Sciatic nerve (tissue), 2 donors: ENCODE measurements at regions not wholly inside any gene's neighbourhood (a gene's known extent, or its start where the extent isn't known, plus 50 kb on each side); places are given as distances from the start of the nearest gene placed in this dataset.
"Not testable (repeated sequence)": the region's sequence is repeated elsewhere in the genome, so short reads cannot be mapped to it uniquely, and the experiment has no call there.

Source experiments
- ATAC-seq: fragments of 200-7000 bp; cut with Tn5 transposase; one replicate; pipeline ENCODE4 v1.9.1; 2020; ENCODE audit warnings: mild to moderate bottlenecking, moderate library complexity
- DNase-seq: peaks from one replicate; pipeline ENCODE4 v3.0.0-alpha.2; 2020; ENCODE audit warnings: low spot score
- intact Hi-C: fragments of 100-400 bp; cut with DNase I; formaldehyde crosslinking; loops from one replicate; pipeline ENCODE4 v1.14.2; 2022
- donor health status: DM: no; HTN: no; CAD: no.
- donor health status: DM: no; HTN: no; CAD: no.

DNA sequence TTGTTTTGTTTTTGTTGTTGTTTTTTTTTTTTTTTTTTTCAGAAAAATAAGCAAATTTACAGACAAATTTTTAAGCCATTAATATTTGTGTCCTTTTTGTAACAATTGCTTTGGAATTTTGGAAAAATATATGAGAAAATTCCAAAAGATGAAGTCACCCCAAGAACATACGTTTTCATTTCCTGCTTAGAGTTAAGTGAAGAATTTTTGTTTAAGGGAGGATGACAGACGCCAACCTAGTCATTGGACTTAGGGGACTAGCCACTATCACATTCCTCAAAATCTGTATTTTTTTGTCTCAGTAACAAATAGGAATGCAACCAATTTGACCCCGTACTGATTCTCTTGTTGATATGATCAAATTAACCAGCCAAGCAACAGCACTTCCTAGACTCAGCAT, 433.9 kb upstream of the SLC30A5 start:
- intact Hi-C loops, result no loop called here
- ATAC-seq (no peak), DNase-seq (no peak)

DNA sequence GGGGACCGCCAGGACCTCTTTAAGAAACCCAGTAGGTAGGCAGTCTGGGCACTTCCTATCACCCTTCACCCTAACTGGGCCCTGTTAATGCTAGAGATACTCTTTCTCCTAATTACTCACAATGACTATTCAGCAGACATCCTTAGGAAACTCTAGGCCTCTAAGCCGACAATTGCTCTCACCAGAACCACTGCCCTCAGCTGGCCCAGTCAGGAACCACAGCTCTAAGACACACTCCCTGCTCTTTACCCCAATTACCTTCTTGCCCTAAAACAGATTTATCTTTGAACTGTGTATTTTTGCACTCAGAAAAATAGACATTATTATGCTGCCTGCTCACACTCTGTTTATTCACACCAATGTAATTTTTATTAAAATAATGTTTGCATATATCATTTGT, 432.6 kb upstream of the SLC30A5 start:
- DNase-seq (no peak), ATAC-seq (no peak)
- intact Hi-C loops, result no loop called here

DNA sequence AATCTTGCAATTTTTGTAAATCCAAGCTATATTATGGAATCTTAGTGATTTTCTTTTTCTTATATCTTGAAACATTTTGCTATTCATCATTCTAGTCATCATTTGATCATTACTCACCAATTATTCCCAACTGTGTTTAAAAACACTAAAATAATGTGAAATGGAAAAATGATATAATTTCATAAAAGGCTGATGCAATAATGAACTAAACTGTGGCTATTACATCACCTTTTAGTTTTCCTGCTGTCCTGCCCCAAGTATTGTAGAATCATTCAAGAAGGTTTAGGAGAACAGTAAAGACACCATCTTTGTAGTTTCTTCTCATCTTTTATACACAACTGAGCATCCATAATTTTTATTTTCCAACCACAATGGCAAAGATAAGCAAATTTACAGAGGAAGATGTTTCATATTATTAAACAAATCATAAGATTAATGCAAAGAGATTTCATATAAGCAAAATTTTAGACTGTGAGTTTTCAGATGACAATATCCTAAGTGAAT, 431.0 kb upstream of the SLC30A5 start:
- intact Hi-C loops, result no loop called here
- no peak for ATAC-seq
- no peak for DNase-seq

DNA sequence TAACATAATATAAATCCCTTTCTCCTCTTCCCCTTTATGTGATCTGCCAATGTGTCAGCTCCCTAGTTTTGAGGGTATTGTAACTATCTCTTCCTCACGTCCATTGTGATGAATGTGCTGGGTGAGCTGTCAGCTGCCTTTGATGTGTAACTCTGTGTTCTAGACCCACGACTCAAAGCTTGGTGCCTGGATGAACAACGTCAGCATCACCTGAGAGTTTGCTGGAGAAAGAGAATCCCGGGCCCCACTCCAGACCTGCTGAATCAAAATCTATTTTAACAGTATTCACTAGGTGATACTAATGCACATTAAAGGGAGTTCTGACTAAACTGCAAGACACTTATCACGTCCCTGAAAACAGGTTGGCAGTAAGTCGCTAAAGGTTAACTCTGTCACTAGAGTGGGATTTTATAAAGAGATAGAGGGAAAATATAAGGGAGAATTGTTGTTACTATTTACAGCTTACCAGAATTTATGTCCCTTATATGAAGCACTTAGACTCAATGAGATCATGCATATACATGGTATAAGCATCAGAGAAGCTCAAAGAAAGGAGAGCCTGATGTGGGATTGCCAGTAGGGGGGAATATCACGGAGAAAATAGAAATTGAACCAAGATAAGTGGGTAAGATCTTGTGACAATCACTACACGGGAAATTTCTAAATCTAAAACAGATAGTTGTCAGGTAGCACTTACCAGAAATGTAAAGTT, 423.8 kb upstream of the SLC30A5 start:
- DNase-seq, result no peak
- intact Hi-C loops, result no loop called here
- no peak for ATAC-seq

DNA sequence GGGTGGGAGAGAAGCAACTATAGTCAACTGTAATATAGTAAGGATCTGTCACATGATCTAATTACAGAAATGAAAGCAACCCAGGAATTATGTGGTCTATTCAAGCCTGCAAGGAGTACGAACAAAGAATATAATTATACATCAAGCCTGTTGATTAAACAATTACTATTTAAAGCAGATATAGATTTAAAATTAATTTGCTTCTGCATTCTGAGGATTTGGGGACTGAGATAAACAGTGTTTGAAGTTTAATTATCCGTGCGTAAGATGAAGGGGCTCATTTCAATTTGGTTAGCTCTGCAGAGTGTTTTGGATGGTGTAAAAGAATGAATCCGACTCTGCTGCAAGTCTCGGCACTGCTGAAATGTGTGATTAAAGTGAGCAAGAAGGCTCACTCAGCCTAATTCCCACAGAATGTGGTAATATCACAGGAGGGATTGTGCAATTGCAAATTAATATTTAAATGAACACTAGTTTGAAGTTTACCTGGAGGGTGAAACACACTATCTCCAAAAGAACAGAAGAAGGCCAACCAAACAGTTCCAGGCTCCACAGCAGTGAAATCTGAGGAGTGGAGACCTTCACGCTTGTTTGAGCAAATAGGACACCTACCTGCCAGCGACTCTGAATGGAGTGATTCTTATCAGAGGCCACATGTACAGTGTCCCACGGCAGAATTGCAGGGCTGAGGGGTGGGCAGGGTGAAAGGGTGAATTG, 420.6 kb upstream of the SLC30A5 start:
- peak; percentile 49 for ATAC-seq
- no peak for DNase-seq
- intact Hi-C loops, result no loop called here

DNA sequence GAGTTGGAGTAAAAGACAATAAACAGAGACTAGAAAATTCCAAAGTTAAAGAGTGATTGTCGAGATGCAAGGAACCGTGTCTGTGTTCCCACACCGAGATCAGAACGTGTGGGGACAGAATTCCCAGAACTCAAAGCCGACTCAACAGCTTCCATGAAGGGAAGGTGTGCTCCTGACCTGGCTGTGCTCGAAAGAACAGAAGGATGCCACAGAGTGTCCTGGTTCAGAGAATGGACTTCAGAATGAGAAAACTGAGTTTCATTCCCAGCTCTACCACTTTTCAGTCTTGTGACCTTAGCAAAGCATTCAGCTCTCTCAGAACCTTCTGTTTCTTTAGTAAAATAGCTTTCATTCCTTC, 420.0 kb upstream of the SLC30A5 start:
- DNase-seq, result no peak
- ATAC-seq, result no peak
- intact Hi-C loops, result no loop called here

DNA sequence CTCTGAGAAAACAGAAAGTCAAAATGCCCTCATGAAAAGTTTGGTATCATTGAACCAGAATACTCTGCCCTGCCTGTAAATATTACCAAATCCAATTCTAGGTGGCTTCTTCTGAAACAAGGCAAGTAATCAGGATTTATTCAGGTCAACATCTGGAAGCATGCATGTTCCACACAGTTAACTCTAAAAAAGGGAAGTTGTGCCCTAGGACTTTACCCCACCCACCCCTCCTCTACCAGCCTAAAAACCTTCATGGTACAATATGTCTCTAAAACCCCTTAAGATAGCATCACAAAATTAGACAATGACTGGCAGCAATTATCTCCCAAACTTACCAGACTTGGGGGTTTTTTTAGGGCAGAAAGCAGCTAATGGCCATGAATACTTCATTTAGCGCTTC, 414.8 kb upstream of the SLC30A5 start:
- intact Hi-C loops, result no loop called here

DNA sequence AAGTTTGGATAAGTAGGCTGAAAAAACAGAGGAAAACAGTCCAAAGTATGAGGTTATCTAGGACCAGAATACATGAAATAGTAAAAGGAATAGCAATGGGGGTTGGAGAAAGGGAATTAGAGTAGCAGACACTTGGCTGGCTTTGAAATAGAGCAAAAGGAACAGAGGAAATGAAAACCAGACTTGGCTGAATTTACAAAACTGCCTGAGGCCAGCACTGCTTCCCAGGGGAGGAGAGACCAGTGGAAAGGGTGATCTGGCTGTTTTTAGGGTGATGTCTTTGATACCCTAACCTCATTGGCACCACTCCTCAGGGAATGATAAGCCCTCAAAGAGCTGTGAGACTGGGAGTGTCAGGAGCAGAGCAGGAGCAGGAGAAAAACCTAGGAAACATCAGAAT, 413.4 kb upstream of the SLC30A5 start:
- intact Hi-C loops, result no loop called here
- no peak for DNase-seq
- peak; percentile 78 for ATAC-seq

More for the DNA sequence above, 414.8 kb upstream of the SLC30A5 start:
- no peak for DNase-seq
- no peak for ATAC-seq

DNA sequence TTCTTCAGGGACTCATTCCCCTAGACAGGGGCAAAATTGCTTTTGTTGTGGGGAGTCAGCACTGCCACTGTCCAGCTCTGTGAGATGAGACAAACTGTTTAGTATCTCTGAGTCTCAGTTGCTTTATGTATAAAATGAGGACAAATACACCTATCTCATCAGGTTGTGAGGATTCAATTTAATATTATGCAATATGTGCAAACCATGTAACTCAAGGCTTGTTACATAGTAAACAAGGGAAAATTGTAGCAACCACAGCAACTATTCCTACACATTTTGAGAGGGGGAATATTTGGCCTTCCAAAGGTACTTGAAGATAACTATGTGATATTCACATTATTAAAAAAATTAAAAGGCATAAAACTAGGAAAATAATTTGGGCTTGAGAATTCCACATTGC, 411.9 kb upstream of the SLC30A5 start:
- intact Hi-C loops, result no loop called here
- no peak for ATAC-seq
- no peak for DNase-seq

DNA sequence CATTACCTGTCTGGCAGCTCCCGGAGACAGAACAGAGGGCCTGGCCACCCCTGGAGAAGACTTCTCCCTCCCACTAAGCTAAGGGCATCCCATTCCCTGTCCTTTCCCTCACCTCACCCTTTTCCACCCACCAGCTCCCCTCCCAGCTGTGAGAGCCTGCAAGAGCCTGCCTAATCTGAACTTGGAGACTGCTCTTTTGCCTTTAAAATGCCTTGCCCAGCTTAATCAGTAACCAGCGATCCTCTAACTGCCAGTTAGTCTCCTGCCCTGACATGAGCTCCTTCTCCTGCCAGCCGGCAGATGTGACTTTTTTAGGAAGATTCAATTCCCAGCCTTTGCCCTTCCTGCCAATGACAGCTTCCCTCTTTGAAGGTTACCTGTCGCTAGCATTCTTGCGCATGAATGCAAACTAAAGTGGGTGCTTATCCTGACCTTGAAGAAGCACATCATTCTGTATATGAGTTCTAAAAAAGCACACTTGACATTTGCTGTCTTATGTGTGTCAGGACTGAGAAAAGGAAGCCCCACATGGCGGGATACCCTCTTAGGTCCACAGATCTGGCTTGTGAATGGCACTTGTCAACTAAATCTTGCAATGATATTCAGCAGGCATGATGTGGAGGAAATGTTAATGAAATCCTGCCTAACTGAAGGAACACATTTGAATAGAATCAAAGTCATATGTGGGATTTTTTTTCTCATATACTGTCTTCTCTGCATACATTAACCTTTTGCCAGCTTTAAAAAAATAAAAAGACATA, 411.2 kb upstream of the SLC30A5 start:
- intact Hi-C loops, result no loop called here
- ATAC-seq (no peak), DNase-seq (no peak)

DNA sequence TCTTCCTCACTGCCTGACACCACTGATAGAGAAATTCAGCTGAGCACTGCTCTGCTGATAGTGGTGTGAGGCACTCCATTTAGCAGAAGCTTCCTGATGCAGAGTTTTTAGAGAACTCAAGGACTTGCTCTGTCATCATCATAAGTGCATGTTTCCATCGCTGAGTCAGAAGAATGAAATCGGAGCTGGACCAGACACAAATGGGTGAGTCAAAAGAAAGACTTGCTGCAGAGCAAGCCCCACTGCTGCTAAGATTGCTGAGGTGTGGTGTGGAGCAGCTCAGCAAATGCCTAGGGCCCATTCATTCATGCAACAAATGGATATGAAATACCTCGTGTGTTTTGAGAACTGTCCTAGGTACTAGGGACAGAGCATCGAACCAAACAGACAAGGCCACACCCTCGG, 410.2 kb upstream of the SLC30A5 start:
- intact Hi-C loops, result no loop called here
- no peak for DNase-seq
- peak; percentile 58 for ATAC-seq

DNA sequence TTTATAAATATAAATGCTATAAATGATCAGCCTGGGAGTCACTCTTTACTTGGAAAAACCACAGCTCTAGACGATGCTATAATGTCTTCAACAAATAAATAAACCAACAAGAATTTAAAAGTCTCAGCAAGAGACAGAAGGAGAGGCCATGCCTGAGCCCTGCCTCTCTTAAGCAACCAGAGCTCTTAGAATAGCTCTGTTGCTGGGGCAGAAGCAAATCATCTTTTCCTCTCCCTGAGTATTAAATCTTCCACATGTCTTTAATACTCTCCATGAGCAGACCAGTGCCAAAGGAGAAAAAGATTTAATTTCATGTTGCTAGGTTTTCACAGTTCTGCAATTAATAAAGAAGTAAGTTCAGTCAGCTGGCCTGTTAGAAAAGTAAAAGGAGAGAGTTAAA, 408.0 kb upstream of the SLC30A5 start:
- intact Hi-C loops, result no loop called here
- ATAC-seq, result peak; percentile 34

DNA sequence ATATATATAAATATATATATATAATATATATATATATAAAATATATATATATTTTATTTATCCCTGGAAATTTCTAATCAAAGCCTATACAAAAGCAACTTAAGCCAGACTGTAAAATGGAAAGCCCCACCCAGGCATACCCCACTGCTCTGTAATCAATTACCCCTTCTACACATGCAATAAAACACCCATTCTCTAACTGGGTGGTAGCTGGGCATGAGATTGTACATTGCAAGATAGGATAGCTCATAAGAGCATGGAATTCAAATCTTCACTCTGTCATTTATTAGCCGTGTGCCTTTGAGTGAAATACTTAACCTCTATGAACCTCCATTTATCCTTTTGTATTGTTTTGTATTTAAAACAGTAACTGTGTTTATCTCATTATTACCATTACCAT, 405.3 kb upstream of the SLC30A5 start:
- intact Hi-C loops, result no loop called here
- ATAC-seq (no peak), DNase-seq (no peak)

More for the DNA sequence above, 408.0 kb upstream of the SLC30A5 start:
- no peak for DNase-seq

DNA sequence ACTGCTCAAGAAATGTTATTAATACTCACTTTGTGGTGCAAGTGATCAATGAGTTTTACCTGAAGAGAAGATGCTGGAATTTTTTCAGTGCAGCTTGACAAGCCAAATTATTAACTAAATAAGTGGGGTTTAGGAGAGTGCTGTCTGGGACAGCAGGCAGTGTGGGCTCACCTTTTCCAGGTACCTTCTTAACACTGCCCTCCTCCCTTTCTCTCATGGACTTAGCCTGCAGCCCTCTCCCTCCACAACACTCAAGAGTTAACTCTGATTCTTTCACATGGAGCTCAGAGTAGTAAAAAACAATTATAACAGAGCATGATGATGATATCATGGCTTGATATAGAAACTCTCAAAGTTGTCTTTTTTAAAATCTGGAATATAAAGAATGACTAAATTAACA, 404.8 kb upstream of the SLC30A5 start:
- intact Hi-C loops, result no loop called here
- ATAC-seq (no peak), DNase-seq (no peak)

DNA sequence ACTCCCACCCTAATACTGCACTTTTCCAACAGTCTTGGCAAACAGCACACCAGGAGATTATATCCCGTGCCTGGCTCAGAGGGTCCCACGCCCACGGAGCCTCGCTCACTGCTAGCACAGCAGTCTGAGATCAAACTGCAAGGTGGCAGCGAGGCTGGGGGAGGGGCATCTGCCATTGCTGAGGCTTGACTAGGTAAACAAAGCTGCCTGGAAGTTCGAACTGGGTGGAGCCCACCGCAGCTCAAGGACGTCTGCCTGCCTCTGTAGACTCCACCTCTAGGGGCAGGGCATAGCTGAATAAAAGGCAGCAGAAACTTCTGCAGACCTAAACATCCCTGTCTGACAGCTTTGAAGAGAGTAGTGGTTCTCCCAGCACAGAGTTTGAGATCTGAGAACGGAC, 401.9 kb upstream of the SLC30A5 start:
- intact Hi-C loops, ATAC-seq, DNase-seq: not testable (repeated sequence)

DNA sequence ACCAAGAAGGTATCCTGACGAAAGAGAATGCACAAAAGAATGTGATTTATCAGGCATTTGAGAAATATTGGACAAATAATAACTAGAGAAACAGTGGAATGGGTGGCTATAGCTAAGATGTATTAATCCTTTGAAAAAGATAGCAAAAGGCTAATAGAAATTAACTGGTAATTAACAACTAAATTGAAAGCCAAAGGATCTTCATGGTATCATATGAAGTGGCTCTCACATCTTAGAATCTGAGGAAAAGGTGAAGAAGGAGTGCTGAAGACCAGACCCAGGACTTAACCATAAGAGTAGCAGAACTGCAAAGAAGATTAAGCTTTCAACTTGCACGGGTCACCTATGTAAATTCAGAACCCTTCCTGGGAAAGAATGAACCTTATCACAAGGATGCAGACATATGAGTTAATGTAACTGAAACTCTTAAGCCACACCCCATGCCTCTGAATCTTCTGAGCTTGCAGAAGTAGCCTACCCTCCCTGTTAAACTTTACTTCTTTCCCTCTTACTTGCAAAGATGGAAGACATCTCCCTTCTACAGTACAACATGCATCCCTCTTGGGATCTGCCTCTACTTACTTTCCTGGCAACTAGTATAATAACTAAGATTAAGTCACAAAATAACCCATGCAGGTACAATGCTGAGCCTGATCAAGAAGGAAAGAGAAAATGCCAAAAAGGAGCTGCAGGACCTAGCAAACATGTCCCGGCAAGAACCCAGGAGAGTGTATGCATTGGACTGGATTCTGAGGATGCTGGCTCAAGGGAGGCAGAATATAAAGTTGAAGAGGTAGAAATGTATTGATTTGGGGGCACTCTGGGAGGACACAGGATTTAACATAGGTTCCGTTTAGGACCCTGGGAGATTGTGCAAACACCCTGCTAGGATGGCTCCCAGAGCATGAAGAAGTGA, 395.5 kb upstream of the SLC30A5 start:
- DNase-seq, result no peak
- intact Hi-C loops, result no loop called here
- ATAC-seq, result no peak

DNA sequence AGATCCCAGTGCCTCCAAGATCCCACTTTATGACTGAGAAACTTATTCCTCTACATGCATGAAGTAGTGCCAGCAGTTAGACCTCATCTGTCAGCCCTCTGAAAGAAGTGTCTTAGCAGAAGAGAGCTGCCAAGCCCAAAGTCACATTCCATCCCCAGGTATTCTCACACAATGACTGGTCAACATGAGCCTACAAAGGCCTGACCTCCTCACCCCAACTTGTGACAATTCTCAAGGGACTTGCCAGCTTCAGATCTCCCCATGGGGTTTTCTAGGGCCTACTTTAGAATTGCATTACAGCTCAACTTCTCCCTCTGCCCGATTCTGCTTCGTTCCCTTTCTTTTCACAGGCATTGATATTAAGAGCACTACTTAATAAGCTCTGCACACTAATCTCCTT, 393.8 kb upstream of the SLC30A5 start:
- ATAC-seq (no peak), DNase-seq (no peak)
- intact Hi-C loops, result no loop called here

DNA sequence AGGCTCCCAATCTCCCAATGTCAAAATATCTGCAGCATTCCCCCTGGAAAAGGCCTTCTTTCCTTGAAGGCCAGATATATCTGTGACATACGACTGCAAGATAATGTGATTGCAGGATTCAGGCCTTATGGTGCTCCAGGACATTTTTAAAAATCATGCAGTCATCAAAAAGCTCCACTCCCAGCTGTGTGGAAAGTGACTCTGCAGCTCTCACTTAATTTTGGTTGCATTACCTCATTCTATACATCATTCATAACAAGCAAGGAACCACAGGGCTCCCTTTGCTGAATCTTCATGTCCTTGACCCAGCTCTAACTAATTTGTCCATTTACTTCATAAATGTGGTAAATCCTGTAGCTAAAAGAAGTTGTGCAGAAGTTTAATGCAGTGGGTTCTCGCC, 386.2 kb upstream of the SLC30A5 start:
- ATAC-seq (no peak), DNase-seq (no peak)
- intact Hi-C loops, result no loop called here
